ENCODE measurements at regions not wholly inside any gene's neighbourhood (a gene's known extent, or its start where the extent isn't known, plus 50 kb on each side); places are given as distances from the start of the nearest gene placed in this dataset.

DNA sequence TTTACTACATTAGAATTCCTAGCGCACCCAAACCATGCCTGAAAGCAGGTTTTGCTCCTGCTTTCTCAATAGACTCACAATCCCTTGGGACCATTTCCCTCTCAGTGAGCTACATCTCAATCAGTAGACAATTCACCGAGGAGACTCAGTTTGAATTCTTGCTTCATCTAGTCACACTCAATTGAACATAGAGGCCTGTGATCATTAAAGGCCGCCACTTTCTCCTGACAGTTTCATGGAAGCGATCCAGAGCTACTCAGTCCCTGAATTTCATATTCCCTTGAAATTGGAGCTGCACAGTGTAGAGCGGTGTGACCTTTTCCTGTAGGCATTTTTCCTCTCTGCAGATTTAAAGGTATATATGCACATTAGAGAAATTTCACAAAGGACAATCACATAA is 193.9 kb upstream of the SPOCK3 start:
- no peak for TF ChIP-seq EP300 (IDR thresholded peaks at IDR 0.05)
- TF ChIP-seq POLR2AphosphoS5 (IDR thresholded peaks at IDR 0.05): no peak
- TF ChIP-seq, protein P1, sequence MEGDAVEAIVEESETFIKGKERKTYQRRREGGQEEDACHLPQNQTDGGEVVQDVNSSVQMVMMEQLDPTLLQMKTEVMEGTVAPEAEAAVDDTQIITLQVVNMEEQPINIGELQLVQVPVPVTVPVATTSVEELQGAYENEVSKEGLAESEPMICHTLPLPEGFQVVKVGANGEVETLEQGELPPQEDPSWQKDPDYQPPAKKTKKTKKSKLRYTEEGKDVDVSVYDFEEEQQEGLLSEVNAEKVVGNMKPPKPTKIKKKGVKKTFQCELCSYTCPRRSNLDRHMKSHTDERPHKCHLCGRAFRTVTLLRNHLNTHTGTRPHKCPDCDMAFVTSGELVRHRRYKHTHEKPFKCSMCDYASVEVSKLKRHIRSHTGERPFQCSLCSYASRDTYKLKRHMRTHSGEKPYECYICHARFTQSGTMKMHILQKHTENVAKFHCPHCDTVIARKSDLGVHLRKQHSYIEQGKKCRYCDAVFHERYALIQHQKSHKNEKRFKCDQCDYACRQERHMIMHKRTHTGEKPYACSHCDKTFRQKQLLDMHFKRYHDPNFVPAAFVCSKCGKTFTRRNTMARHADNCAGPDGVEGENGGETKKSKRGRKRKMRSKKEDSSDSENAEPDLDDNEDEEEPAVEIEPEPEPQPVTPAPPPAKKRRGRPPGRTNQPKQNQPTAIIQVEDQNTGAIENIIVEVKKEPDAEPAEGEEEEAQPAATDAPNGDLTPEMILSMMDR (IDR thresholded peaks at IDR 0.05): no peak
- WGBS: 46% methylated on average over 5 of the region's 5 CpGs
- H3K27ac ChIP-seq (replicated peaks in 1 of 4): no peak overlapping the region

DNA sequence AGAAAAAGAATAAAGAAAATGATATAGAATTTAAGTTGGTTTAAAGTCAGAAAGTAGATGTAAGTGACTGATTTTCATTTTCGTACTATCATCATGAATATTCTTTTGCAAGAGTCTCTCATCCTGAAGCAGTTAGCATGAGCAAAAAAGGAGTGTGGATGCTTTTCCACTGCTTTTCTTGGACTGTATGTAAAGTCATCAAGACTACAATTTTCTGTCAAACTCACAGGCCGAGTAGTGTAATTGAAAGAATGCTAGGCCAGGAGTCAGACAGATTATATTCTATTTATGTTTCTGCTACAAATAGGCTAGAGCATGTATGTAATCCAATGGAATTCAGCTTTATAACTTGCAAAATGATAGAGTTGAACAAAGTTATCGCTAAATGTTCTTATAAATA is 197.1 kb upstream of the SPOCK3 start:
- no peaks in the 10 kb centered on the region for H3K36me3 ChIP-seq
- H3K9me3 ChIP-seq: peaks cover 0 to 7% (median 0%) of the 10 kb centered on the region in 4 donors
- H3K27me3 ChIP-seq: no peaks in the 10 kb centered on the region
- DNase-seq (ENCODE audit: extremely low spot score): no peak
- H3K27ac ChIP-seq (replicated peaks in 1 of 4): no peak overlapping the region
- no peaks in the 10 kb centered on the region for H3K4me1 ChIP-seq
- intact Hi-C loops (cut with DNase I): no loop called here
- WGBS: 56% methylated on average over 3 of the region's 3 CpGs
- H3K4me3 ChIP-seq: no peak overlapping the region
- no peak for TF ChIP-seq POLR2AphosphoS5 (IDR thresholded peaks at IDR 0.05)
- TF ChIP-seq EP300 (IDR thresholded peaks at IDR 0.05): no peak
- TF ChIP-seq POLR2A (IDR thresholded peaks at IDR 0.05; ENCODE audit: low read depth): no peak
- TF ChIP-seq, protein P1 (IDR thresholded peaks at IDR 0.05): no peak

More for the DNA sequence above, 193.9 kb upstream of the SPOCK3 start:
- no peaks in the 10 kb centered on the region for H3K36me3 ChIP-seq
- peaks cover 0 to 7% (median 0%) of the 10 kb centered on the region in 4 donors for H3K9me3 ChIP-seq
- H3K27me3 ChIP-seq: no peaks in the 10 kb centered on the region
- H3K4me3 ChIP-seq: no peak overlapping the region
- intact Hi-C loops (cut with DNase I): no loop called here
- no peaks in the 10 kb centered on the region for H3K4me1 ChIP-seq
- DNase-seq (ENCODE audit: extremely low spot score): no peak

DNA sequence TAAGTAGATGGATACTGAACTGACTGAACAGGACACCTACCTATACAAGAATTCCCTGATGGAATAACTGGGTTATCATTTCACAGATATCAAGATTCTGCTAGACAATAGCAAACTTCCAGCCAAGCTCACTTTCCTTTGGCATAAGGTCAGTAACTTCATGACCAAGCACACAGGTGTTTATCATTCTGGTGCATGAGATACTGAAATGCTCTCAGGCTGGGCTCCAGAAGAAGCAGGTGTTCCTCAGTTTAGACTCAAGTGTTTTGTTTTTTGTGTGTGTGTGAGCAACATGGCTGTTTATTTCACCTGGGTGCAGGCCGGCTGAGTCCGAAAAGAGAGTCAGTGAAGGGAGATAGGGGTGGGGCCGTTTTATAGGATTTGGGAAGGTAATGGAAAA is 201.5 kb upstream of the SPOCK3 start:
- intact Hi-C loops (cut with DNase I): no loop called here
- no peaks in the 10 kb centered on the region for H3K27me3 ChIP-seq
- WGBS: 95% methylated on average over 3 of the region's 3 CpGs
- TF ChIP-seq POLR2A (IDR thresholded peaks at IDR 0.05; ENCODE audit: low read depth) (no peak), POLR2AphosphoS5 (IDR thresholded peaks at IDR 0.05) (no peak), EP300 (IDR thresholded peaks at IDR 0.05) (no peak)
- TF ChIP-seq, protein P1 (IDR thresholded peaks at IDR 0.05): no peak
- no peaks in the 10 kb centered on the region for H3K4me1 ChIP-seq
- no peak overlapping the region for H3K27ac ChIP-seq (replicated peaks in 1 of 4)
- DNase-seq (ENCODE audit: extremely low spot score): no peak
- no peak overlapping the region for H3K4me3 ChIP-seq
- no peaks in the 10 kb centered on the region for H3K36me3 ChIP-seq
- H3K9me3 ChIP-seq: peaks cover 0 to 7% (median 0%) of the 10 kb centered on the region in 4 donors

DNA sequence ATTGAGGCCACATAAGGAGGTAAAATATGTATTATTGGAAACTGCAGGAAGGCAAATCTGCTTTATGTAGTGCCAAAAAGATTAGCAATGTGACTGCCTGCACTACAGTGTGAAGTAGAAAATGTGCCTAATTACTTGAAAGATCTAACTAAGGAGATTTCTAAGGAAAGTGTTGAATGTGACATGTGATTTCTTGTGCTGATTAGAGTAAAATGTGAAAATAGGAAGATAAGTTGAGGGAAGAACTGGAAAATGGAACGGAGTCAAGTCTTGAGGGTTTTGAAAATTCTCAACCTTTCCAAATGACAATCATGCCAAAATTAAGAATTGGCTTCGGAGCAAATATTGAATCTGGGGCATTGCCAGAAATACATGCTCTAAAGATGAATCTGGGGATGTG is 209.5 kb upstream of the SPOCK3 start:
- H3K4me3 ChIP-seq: no peak overlapping the region
- WGBS: 75% methylated on average over 2 of the region's 2 CpGs
- intact Hi-C loops (cut with DNase I): no loop called here
- no peaks in the 10 kb centered on the region for H3K36me3 ChIP-seq
- H3K9me3 ChIP-seq: no peaks in the 10 kb centered on the region
- no peaks in the 10 kb centered on the region for H3K27me3 ChIP-seq
- H3K4me1 ChIP-seq: no peaks in the 10 kb centered on the region
- DNase-seq (ENCODE audit: extremely low spot score): no peak
- TF ChIP-seq EP300 (IDR thresholded peaks at IDR 0.05) (no peak), POLR2A (IDR thresholded peaks at IDR 0.05; ENCODE audit: low read depth) (no peak), POLR2AphosphoS5 (IDR thresholded peaks at IDR 0.05) (no peak)
- TF ChIP-seq, protein P1 (IDR thresholded peaks at IDR 0.05): no peak
- no peak overlapping the region for H3K27ac ChIP-seq (replicated peaks in 1 of 4)

DNA sequence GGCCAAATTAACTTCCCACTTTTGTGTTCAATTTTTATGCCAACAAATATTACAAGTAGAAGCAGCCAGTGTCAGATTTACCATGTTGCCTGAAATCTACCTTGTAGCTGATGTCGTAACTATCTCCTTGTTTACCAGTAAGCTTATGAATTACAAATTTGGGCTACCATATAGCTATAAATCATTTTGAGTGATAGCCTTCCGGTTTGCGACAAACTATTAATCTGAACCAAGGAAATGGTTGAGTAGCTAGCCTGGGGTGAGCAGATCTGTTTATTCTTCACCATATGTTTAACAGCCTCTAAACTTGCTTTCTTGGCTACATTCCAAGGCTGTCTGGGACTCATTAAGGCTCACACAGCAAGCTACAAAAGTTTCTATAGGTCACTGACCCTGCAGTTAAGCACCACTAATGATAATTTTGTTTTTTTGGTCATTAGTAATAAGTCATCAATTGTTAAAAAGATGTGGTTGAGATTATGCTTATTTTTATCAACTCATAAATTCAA is 218.7 kb upstream of the SPOCK3 start:
- TF ChIP-seq POLR2A (IDR thresholded peaks at IDR 0.05; ENCODE audit: low read depth): no peak
- TF ChIP-seq, protein P1 (IDR thresholded peaks at IDR 0.05): no peak
- no peak for TF ChIP-seq EP300 (IDR thresholded peaks at IDR 0.05)
- TF ChIP-seq POLR2AphosphoS5 (IDR thresholded peaks at IDR 0.05): no peak
- intact Hi-C loops (cut with DNase I): no loop called here
- Histone ChIP-seq H3K36me3 (no peaks in the 10 kb centered on the region), H3K27me3 (no peaks in the 10 kb centered on the region), H3K27ac (replicated peaks in 1 of 4) (no peak overlapping the region), H3K4me3 (no peak overlapping the region), H3K4me1 (no peaks in the 10 kb centered on the region), H3K9me3 (no peaks in the 10 kb centered on the region)
- 65% methylated on average over 3 of the region's 3 CpGs for WGBS
- DNase-seq (ENCODE audit: extremely low spot score): no peak
